ENCODE measurements at regions not wholly inside any gene's neighbourhood (a gene's known extent, or its start where the extent isn't known, plus 50 kb on each side); places are given as distances from the start of the nearest gene placed in this dataset.

- no peak for DNase-seq
Observed at GRCh38 chr1:112779665-112780526, 64.8 kb upstream of the PPM1J start.

- DNase-seq = no peak
Observed at GRCh38 chr1:112778137-112778536, 63.0 kb upstream of the PPM1J start.

- DNase-seq = no peak
Observed at GRCh38 chr1:112776688-112777087, 61.6 kb upstream of the PPM1J start.

GRCh38 chr1:112772781-112773180, 57.6 kb upstream of the PPM1J start:
- no peak for DNase-seq

- no peak for DNase-seq
Observed at GRCh38 chr1:112770724-112771123, 55.6 kb upstream of the PPM1J start.

GRCh38 chr1:112769611-112770010, 54.5 kb upstream of the PPM1J start:
- no peak for DNase-seq

GRCh38 chr1:112767646-112768045, 52.5 kb upstream of the PPM1J start:
- no peak for DNase-seq
